GM21717 (cell line): ENCODE measurements at regions not wholly inside any gene's neighbourhood (a gene's known extent, or its start where the extent isn't known, plus 50 kb on each side); places are given as distances from the start of the nearest gene placed in this dataset.

Source experiments
- ATAC-seq: cut with Tn5 transposase; IDR thresholded peaks from one replicate; pipeline ENCODE4 v1.9.1; 2021; ENCODE audit warnings: mild to moderate bottlenecking, moderate library complexity; ENCODE audit not compliant: unreplicated experiment

DNA sequence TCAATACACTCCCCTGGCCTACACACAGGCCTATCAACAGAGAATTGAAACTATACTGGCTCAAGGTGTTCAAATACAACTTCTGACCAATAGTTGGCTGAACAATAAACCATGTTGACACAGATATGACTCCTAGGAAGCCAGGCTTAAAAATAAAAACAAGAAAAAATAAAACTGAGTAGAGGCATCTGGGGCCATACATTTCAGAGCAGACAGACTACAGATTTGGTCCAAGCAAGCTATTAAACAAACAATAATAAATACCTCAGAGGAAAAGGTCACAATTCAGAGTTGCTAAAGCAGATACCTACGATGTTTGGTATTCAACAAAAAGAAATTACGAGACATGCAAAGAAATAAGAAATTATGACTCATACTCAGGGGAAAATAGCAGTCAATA lies 132.8 kb upstream of the ACVR2A start:
- no peak for ATAC-seq

- no peak for ATAC-seq
Measured at GRCh38 chr2:147711031-147711430, 133.8 kb upstream of the ACVR2A start.

GRCh38 chr2:147709655-147710054 lies 135.2 kb upstream of the ACVR2A start:
- no peak for ATAC-seq

GRCh38 chr2:147703171-147703570 lies 141.7 kb upstream of the ACVR2A start:
- no peak for ATAC-seq

- no peak for ATAC-seq
Measured at GRCh38 chr2:147698166-147698565, 146.7 kb upstream of the ACVR2A start.

- ATAC-seq, result no peak
Measured at GRCh38 chr2:147696426-147696825, 148.4 kb upstream of the ACVR2A start.

DNA sequence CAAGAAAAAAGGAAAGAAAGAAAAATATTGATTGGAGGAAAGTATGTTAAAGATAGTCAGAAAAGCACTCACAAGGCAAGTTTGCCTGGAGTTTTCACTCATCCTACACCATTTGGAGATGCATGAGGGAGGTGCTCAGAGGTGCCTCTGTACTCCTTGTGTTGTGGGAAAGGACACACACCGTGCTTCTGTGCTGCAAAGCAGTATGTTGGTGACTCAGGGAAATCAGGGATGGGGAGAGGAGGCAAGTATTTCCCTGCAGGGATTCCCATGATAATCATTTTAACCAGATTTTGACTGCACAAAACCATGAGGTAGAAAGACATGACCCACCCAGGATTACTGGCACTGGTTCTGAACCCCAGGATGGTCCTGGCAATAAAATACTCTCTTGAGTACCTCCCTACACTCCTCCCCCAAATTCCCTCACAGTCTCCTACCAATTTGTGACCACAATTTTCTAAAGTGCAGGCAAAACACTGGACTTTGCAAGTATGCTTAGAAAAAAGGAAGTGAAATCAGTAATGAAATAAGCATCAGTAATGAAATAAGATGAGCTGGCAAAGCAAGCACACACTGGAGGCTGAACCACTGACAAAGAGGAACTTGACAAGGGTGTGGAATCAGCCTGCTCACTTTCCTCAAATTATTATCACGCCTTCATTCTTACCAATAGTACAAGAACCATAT lies 155.5 kb upstream of the ACVR2A start:
- ATAC-seq, result peak; percentile 100

GRCh38 chr2:147688242-147688641 lies 156.6 kb upstream of the ACVR2A start:
- ATAC-seq, result no peak

GRCh38 chr2:147686365-147686764 lies 158.5 kb upstream of the ACVR2A start:
- no peak for ATAC-seq

DNA sequence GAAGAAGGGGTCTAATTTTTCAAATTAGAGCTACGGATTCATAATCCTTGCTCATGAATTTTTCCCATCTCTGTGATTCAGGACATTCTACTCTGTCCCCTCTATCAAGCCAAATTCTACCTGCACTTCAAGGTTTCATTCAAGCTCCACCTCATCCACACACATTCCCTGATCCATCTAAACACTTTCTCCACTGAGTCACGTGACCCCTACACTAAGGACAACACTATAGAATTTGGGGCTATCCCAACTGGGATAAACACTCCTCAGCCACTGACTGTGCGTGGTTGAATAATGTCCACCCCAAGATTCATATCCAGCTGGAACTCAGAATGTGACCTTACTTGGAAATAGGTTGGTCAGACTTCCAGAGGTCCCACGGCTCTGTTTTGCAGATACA lies 159.9 kb upstream of the ACVR2A start:
- ATAC-seq, result no peak

DNA sequence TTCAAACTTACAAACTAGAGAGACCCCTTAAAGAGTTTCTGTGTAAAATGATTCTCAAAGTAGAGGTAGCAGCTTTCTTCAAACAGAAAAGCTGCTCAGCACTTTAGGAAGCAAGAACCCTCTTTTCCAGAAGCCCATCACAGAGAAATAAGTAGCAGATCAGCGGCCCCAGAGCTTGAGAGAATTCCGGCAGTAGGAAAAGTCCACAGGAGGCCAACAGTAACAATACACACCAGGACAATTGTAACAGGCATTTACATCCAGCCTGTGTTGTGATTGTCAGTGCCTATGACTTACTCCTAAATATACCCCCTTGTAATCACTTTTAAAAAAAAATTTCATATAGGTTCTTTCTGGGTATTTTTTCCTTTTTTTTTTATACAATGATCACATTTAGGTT lies 161.4 kb upstream of the ACVR2A start:
- ATAC-seq, result no peak

DNA sequence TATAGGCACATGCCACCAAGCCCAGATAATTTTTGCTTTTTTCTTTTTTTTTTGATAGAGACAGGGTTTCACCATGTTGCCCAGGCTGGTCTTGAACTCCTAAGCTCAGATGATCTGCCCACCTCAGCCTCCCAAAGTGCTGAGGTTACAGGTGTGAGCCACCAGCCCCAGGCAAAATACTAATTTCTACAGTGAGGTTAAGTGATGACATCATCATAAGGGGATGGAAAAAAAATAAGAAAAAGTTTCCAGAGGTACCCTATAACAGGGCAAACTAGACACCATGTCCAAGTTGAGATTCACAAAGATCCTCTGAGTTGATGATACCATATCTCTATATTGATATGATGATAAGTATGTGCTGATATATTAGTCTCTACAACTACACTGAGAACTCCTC lies 163.7 kb upstream of the ACVR2A start:
- ATAC-seq, result no peak

GRCh38 chr2:147679955-147680531 lies 164.8 kb upstream of the ACVR2A start:
- ATAC-seq, result no peak

DNA sequence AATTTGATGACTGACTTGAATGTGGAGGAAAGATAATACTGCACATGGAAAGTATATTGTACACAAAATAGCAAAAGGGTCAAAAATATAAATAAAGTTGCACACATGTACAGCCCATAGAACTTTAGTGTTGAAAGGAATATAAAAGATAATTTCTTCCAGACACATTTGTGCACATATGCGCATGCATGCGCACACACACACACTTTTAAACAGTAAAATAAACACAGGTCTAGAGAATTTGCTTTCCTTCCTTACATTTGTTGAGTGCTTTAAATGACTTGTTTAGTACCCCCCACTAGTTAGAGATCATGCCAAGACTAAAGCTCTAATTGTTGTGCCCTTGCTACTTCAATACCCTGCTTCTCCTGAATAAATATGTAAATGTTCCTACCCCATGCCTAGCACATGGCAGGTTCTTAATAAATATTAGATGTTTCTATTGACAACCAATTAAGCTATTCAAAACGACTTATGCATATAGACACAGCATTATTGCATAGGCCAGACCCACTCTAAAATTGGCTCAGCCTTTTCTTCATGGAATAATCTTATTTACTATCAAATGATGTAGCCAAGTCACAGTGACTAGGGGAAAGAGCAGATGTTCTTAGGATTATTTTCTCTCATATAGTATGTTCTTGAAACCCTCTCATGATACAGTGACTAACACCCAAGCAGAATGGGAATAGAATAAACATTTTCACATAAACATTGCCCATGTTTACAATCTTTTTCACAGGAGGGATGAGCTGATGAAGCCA lies 165.5 kb upstream of the ACVR2A start:
- no peak for ATAC-seq

GRCh38 chr2:147665105-147665504 lies 179.7 kb upstream of the ACVR2A start:
- no peak for ATAC-seq

DNA sequence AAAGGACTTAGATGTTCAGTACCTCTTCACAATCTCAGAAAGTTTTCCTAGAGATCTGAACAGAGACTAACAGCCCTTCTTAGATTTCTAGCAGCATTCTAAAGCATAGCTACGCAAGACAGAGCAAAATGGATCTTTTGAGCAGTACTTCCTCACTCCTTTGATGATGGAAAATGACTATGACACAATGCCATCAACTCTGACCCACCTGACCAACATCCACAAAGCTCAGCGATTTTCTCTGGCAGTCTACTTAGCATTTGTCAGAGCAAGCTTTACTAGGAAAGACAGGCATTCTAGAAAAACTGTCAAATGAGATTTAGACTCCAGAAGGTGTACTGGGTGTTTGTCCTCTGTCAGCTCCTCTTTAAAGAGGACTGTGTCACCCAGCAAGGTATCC lies 180.9 kb upstream of the ACVR2A start:
- ATAC-seq, result no peak

GRCh38 chr2:147663153-147663961 lies 181.5 kb upstream of the ACVR2A start:
- peak; percentile 96 for ATAC-seq

DNA sequence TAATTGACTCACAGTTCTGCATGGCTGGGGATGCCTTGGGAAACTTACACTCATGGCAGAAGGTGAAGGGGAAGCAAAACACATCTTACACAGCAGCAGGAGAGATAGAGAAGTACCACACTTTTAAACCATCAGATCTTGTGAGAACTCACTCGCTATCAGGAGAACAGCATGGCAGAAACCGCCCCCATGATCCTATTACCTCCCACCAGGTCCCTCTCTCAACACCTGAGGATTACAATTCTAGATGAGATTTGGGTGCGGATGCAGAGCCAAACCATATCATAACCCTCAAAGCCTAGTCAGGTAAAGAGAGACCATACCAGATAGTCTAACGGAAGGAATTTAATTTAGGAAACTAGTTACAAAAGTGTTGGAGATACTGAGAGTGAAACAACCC lies 182.6 kb upstream of the ACVR2A start:
- ATAC-seq, result no peak

DNA sequence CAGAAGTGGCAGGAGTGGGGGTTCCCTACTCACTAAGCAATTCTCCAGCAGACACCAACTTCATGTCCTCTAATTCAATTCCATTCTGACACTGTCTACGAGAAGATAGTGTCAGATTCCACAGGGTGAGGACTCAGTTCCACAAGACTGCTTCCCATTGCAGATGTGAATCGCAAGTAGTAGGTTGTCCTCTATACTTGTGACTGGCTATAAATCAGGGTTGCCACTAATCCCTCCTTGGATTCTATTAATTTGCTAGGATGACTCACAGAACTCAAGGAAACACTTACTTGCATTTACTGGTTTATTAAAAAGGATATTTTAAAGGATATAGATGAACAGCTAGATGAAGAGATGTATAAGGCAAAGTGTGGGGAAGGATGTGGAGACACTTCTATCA lies 184.1 kb upstream of the ACVR2A start:
- no peak for ATAC-seq

DNA sequence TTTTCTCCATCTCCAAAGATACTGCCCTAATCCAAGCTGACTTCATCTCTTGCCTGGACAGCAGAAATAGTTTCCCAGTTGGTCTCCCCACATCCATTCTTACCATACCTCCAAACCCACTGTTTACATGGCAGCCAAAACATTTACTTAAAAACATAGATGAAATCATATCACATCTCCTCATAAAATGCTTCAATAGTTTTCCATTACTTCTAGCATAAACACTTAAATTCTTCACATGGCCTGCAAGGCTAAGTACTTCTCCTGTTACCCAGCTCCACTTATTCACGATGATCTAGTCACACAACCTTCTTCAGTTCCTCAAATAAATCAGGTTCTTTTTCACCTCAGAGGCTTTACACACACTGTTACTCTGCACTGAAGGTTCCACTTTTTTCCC lies 185.8 kb upstream of the ACVR2A start:
- ATAC-seq, result no peak
